ENCODE measurements at regions not wholly inside any gene's neighbourhood (a gene's known extent, or its start where the extent isn't known, plus 50 kb on each side); places are given as distances from the start of the nearest gene placed in this dataset.

DNA sequence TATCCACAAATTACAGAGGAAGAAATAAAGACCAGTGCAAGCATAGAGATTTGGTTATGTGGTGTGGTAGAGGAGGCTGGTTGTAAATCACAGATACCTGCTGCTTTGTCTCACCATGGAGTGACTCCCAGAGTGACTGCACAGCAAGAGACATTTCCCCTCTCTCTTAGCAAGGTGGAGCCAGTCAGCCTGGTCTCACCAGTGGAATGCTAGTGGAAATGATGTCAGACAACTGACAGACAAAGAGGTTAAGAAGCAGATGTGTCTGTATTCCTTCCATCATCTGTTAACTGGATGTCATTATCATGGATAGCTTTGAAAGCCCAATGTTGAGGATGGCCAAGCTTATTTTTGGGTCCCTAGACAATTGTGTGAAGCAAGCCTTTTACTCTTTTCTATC lies 509.4 kb upstream of the SEMA6A start:
- ATAC-seq (ENCODE audit: insufficient read depth, low FRiP score) (no peak), DNase-seq (peak in 1 of 3 donors; percentile 5)
- Histone ChIP-seq H3K9me3 (ENCODE audit: control insufficient read depth in 4 of 4, insufficient read depth in 3 of 4, low read length in 3 of 4) (no peaks in the 10 kb centered on the region), H3K9ac (ENCODE audit: insufficient read depth in 1 of 2, low read length in 2 of 2) (no peak overlapping the region), H3K27ac (ENCODE audit: low read depth in 1 of 2, low read length in 1 of 2) (no peak overlapping the region), H3K36me3 (ENCODE audit: control insufficient read depth in 4 of 4, insufficient read depth in 4 of 4, low read length in 4 of 4) (no peaks in the 10 kb centered on the region), H3K4me3 (no peak overlapping the region), H3K4me1 (ENCODE audit: control insufficient read depth in 5 of 5, insufficient read depth in 5 of 5, low read length in 5 of 5) (no peaks in the 10 kb centered on the region), H3K27me3 (ENCODE audit: control insufficient read depth in 3 of 3, insufficient read depth in 3 of 3, low read length in 2 of 3) (no peaks in the 10 kb centered on the region)
- TF ChIP-seq CTCF (IDR thresholded peaks at IDR 0.05; ENCODE audit: control extremely low read depth, extremely low read depth): no peak

GRCh38 chr5:117082977-117083376 lies 508.4 kb upstream of the SEMA6A start:
- WGBS, 2 donors: 80 to 84% methylated on average over 1 of the region's 1 CpG
- Histone ChIP-seq H3K9me3 (ENCODE audit: control insufficient read depth in 4 of 4, insufficient read depth in 3 of 4, low read length in 3 of 4) (no peaks in the 10 kb centered on the region), H3K36me3 (ENCODE audit: control insufficient read depth in 4 of 4, insufficient read depth in 4 of 4, low read length in 4 of 4) (no peaks in the 10 kb centered on the region), H3K27me3 (ENCODE audit: control insufficient read depth in 3 of 3, insufficient read depth in 3 of 3, low read length in 2 of 3) (no peaks in the 10 kb centered on the region), H3K4me3 (no peak overlapping the region), H3K27ac (ENCODE audit: low read depth in 1 of 2, low read length in 1 of 2) (no peak overlapping the region), H3K9ac (ENCODE audit: insufficient read depth in 1 of 2, low read length in 2 of 2) (no peak overlapping the region), H3K4me1 (ENCODE audit: control insufficient read depth in 5 of 5, insufficient read depth in 5 of 5, low read length in 5 of 5) (no peaks in the 10 kb centered on the region)
- no peak for TF ChIP-seq CTCF (IDR thresholded peaks at IDR 0.05; ENCODE audit: control extremely low read depth, extremely low read depth)
- DNase-seq: no peak
- no peak for ATAC-seq (ENCODE audit: insufficient read depth, low FRiP score)

DNA sequence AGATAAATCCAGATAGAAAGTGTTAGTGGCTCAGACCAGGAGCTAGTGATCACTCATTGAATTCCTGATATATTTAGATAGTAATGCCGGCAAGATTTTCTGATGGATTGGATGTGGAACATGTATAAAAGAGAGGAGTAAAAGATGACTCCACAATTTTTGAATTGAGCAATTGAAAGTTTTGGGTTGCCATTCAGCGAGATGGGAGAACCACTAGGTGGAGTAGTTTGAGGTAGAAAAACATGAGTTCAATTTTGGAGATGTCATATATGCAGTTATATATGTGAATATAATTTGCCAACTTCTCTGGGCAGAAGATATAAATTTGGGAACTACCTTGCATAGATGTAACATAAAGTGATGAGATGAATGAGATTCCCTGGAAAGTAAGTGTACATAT lies 502.5 kb upstream of the SEMA6A start:
- Histone ChIP-seq H3K36me3 (ENCODE audit: control insufficient read depth in 4 of 4, insufficient read depth in 4 of 4, low read length in 4 of 4) (no peaks in the 10 kb centered on the region), H3K4me1 (ENCODE audit: control insufficient read depth in 5 of 5, insufficient read depth in 5 of 5, low read length in 5 of 5) (no peaks in the 10 kb centered on the region), H3K4me3 (no peak overlapping the region), H3K9ac (ENCODE audit: insufficient read depth in 1 of 2, low read length in 2 of 2) (no peak overlapping the region), H3K27me3 (ENCODE audit: control insufficient read depth in 3 of 3, insufficient read depth in 3 of 3, low read length in 2 of 3) (no peaks in the 10 kb centered on the region), H3K9me3 (ENCODE audit: control insufficient read depth in 4 of 4, insufficient read depth in 3 of 4, low read length in 3 of 4) (peaks cover 0 to 4% (median 2%) of the 10 kb centered on the region in 4 donors), H3K27ac (ENCODE audit: low read depth in 1 of 2, low read length in 1 of 2) (no peak overlapping the region)
- DNase-seq (no peak), ATAC-seq (ENCODE audit: insufficient read depth, low FRiP score) (no peak)
- 83 to 85% methylated on average over 2 of the region's 2 CpGs for WGBS, 2 donors
- TF ChIP-seq CTCF (IDR thresholded peaks at IDR 0.05; ENCODE audit: control extremely low read depth, extremely low read depth): no peak

- no peak for ATAC-seq (ENCODE audit: insufficient read depth, low FRiP score)
- no peaks in the 10 kb centered on the region for H3K27me3 ChIP-seq (ENCODE audit: control insufficient read depth in 3 of 3, insufficient read depth in 3 of 3, low read length in 2 of 3)
- H3K4me1 ChIP-seq (ENCODE audit: control insufficient read depth in 5 of 5, insufficient read depth in 5 of 5, low read length in 5 of 5): no peaks in the 10 kb centered on the region
- DNase-seq: no peak
- H3K9ac ChIP-seq (ENCODE audit: insufficient read depth in 1 of 2, low read length in 2 of 2): no peak overlapping the region
- no peak for TF ChIP-seq CTCF (IDR thresholded peaks at IDR 0.05; ENCODE audit: control extremely low read depth, extremely low read depth)
- H3K4me3 ChIP-seq: no peak overlapping the region
- H3K27ac ChIP-seq (ENCODE audit: low read depth in 1 of 2, low read length in 1 of 2): no peak overlapping the region
- WGBS, 2 donors: 90 to 91% methylated on average over 2 of the region's 2 CpGs
- peaks cover 0 to 5% (median 2%) of the 10 kb centered on the region in 4 donors for H3K9me3 ChIP-seq (ENCODE audit: control insufficient read depth in 4 of 4, insufficient read depth in 3 of 4, low read length in 3 of 4)
- H3K36me3 ChIP-seq (ENCODE audit: control insufficient read depth in 4 of 4, insufficient read depth in 4 of 4, low read length in 4 of 4): no peaks in the 10 kb centered on the region
Measured at GRCh38 chr5:117072439-117072838, 497.8 kb upstream of the SEMA6A start.
